GM19023 (cell line): ENCODE measurements at regions not wholly inside any gene's neighbourhood (a gene's known extent, or its start where the extent isn't known, plus 50 kb on each side); places are given as distances from the start of the nearest gene placed in this dataset.

Source experiments
- ATAC-seq: cut with Tn5 transposase; IDR thresholded peaks from one replicate; pipeline ENCODE4 v1.9.1; 2021; ENCODE audit warnings: mild to moderate bottlenecking, moderate library complexity; ENCODE audit not compliant: unreplicated experiment

DNA sequence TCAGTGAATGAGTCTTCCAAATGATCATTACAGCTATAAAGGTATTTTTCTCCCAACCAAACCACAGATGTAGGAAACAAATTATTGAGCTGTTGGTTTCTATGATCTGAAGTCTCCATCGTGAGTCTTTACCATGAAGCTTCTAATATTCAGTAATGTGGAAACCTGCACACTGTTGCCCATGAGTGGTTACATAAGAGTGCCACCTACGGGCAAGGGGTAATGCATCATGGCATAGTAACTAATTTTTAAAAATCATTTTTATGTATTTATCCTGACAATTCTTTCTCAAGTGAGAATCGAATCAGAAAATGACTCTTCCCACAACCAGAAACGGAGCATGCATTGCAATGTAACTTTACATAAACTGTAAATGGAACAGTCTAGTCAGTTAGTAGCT, 282.5 kb upstream of the SMARCA2 start:
- ATAC-seq = no peak

DNA sequence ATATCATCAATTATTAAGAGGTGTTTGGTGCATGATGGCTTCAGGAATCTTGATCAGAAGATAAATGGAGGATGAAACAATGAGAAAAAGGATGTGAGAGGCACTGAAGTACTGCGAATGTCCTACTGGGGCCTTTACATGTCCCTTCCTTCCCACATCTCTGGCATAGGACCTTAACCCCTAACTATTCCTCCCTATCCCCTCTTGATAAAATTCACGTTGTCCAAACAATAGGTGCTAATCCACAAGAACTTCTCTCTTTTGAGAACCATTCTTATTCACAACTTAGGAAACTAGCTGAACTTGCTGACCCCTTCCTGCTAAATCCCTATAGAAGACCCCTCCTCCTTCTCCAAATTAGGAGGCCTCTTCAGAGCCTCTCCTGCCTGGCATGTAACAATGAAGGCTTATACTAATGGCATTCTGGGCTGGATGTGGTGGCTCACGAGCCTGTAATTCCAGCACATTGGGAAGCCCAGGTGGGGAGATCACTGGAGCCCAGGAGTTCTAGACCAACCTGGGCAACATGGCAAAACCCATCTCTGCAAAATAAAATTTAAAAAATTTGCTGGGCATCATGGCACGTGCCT, 276.5 kb upstream of the SMARCA2 start:
- ATAC-seq = no peak

DNA sequence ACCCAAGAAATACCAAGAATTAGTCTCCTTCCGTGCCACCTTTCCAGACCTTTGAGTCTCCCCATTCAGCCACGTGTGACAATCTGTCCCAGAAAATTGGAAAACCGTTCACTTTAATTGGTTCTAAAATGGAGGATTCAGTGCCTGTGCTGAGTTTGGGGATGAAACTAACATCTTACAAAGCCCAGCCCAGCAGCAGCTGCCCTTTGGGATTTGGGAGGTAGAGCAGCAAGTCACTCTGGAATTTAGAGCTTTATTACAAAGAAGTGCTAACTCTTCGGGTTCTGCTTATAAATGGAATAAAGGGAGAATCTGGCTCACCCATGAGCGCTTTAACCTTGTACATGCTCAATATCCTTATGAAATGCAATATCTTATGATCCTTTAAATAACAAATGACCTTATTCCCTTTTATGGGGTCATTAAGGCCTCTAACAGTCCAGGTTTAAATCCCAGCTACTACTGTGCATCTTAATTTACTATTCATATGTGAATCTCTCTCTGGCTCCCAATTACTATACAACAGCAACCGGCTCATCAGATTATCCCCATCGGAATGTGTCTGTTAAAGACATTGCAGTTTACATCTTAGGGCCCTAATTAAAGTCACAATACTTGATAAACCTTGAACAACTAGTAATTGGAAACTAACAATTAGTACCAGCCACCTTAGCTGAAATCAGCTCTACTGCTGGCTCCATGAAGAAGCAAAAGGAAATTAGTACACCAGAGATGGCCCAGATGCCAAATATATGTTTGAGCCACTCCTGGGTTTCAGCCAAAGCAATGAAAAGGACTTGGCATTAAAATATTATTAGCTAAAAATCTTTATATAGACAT, 271.8 kb upstream of the SMARCA2 start:
- no peak for ATAC-seq

DNA sequence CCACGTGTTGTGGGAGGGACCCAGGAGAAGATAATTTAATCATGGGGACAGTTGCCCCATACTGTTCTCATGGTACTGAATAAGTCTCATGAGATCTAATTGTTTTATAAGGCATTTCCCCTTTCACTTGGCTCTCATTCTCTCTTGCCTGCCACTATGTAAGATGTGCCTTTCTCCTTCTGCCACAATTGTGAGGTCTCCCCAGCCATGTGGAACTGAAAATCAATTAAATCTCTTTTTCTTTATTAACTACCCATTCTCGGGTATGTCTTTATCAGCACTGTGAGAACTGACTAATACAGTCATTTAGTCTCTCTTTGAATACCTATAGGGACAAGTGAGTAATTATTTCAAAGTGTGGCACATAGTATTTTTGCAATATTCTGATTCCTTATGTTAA, 269.2 kb upstream of the SMARCA2 start:
- ATAC-seq = no peak

DNA sequence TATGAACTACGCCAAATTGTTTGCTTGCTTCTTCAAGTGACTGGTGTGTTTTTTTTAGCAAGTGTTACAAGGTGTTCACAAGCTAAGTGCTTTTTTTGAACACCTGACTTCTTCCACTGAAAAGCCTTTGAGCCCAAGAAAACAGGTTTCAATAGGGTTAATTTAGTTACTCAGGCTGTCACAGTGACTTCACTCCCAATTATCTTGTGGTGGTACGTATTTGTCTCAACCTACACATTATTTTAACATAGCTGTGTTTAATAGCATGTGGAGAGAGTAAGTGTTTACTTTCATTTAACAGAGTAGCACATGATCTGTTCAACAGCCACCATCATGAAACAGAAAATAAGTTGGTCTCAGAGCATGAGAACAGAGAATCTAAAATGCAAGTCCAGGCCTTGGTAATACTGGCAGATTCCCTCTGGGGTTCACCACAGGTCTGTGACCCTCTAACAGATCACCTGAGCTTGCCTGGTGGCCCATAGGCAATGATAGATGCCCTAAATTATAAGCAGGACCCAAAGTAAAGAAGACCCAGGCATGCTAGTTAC, 267.7 kb upstream of the SMARCA2 start:
- peak; percentile 73 for ATAC-seq

DNA sequence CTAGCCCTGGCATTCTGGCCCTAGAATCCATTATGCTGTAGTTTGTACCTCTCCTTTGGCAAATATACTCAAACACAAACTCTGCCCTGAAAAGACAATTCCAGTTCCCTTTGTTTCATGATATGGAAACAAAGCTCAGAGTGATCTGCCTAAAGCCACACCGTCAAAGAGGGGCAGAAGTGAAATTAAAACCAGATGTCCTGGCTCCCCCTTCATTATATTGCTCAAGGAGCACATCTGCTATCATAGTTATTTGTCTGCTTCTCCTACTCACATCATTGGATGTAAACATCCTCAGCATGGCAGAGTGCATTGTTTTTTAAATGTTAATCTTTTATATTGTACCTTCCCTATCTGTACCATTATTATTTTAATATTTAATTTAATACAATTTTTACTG, 266.7 kb upstream of the SMARCA2 start:
- ATAC-seq = no peak

DNA sequence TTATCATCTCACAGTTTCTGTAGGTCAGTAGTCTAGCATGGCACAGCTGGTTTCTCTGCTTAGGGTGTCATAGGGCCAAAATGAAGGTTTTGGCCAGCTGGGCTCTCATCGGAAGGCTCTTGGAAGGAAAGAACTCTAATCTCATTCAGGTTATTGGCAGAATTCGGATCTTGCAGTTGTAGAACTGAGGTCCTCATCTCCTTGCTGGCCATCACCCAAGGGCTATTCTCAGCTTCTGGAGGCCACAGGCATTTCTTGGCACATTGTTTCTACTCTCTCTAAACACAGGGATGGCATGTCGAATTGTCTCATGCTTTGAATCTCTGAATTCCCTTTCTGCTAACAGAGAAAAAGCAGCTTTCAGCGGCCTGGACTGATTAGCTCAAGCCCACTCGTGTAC, 258.0 kb upstream of the SMARCA2 start:
- no peak for ATAC-seq

DNA sequence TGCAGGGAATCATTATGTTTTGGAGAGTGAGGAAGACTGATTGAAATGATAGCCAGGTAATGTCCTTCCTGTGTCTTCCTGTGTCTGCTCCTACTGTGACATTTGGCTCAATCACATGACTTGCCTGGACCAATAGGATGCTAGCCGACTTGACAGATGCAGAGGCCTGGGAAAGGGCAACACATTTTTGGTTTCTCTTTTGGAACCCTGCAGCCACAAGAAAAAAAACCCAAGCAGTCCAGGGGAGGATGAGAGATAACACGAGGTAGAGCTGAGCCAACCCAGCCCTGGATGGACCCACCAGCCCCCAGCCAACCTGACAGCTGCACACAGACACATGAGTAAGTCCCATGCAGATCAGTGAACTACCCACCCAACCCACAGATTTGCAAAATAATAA, 256.1 kb upstream of the SMARCA2 start:
- peak; percentile 94 for ATAC-seq

DNA sequence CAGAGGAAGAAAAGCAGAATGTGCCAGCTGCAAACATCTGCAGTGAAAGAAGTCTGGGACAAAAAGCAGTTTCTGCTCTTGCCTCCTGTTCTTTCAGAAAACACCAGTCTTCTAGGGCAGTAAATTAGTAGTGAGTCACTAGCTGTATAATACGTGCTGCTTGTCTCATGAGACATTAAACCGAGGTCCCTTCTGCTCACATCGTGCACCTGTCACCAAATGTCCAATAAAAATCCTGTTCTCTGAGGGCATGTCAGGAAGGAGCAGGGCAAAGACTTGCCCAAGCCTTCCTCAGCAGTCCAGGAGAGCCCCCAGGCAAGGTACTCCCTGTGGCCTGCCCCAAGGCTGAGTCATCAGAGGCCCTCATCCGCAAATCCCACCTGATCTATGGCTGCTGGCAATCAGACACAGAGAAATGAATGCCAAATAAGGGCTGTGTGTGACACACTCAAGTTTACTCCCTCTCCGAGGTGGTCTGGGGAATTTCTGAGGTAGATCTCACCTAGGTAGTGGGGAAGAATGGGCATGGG, 255.3 kb upstream of the SMARCA2 start:
- ATAC-seq = no peak

DNA sequence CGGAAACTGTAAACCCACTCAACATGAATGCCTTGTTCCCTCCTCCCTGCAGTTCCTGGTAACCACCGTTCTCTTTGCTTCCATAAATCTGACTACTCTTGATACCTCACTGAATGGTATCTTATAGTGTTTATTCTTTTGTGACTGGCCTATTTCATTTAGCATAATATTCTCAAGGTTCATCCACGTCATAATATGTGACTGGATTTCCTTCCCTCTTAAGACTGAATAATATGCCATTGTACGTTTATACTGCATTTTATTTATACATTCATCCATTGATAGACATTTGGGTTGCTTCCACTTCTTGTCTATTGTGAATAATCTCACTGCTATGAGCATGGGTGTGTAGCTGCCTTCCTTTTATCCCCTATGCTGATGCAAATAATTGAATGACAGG, 253.3 kb upstream of the SMARCA2 start:
- no peak for ATAC-seq

DNA sequence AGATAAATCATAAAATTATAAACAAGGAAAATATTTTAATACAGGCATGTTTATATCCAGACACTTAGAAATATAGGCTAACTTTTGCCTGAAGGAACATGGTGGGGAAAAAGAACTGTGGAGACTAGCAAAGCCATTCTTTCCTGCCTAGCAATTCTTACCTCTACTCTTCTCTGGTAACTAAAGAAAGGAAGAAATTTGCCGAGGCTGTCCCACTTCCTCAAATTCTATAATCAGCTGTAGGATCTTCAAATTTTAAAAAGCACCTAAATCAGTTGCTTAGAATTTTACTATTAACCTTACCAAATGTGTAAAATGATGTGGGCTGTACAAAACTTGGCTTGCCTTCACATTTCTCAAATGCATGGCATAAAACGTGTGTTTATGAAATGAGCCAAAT, 249.1 kb upstream of the SMARCA2 start:
- no peak for ATAC-seq

DNA sequence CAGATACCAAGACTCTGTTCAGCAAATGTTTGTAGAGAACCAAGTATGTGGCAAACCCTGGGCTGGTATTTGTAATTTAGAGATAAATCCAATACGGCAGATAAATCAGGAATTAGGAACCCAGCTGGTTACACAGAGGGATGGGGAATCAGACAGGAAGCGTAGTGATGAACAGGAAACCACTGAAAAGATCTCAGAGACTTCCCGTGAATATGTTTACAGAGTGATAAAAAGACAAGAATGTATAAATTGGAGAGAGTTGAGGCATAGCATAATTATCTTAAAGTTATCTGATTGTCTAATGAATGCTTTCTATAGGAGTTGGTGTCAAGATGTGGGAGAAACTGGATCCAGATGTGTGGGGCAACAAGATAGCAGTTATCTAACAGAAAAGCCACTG, 246.6 kb upstream of the SMARCA2 start:
- ATAC-seq = no peak

DNA sequence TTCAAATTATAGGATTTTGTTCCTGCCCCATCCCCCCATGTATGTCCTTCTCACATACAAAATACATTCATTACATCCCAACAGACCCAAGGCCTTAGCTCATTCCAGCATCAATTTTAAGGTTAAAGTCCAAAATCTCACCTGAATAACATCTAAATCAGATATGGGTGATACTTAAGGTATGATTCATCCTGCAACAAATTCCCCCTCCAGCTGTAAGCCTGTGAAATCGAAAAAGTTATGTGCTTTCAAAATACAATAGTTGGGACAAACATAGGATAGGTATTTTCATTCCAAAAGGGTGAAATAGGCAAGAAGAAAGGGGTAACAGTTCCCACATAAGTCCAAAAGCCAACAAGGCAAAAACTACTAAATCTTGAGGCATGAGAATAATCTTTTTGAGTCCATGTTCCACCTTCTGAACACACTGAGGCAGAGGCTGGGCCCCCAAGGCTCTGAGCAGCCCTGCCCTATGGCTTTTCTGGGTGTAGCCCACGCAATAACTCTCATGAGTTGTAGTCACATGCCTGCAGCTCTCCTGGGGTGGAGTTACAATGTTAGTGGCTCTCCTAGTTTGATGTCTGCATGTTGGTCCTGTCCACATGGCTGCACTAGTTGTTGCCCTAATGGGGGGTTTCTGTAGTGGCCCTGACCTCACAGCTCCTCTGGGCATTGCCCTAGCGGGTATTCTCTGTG, 243.9 kb upstream of the SMARCA2 start:
- no peak for ATAC-seq

DNA sequence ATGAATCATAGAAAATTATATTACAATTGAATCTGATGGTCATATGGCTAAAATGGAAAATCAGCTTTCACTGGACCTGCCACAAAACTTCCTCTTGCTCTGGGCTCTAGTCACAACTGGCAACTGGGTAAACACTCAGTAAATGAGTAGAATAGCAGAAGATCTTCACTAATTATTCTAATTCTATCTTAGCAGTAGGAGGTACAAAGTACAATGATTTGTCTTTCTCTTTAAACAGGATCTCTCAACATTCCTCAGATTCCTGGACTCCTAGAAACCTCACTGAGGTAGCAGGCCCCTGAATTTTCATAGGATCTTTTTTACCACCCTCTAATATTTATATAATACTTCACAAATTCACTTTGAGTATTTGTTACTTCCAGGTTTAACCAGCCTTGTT, 239.9 kb upstream of the SMARCA2 start:
- no peak for ATAC-seq

DNA sequence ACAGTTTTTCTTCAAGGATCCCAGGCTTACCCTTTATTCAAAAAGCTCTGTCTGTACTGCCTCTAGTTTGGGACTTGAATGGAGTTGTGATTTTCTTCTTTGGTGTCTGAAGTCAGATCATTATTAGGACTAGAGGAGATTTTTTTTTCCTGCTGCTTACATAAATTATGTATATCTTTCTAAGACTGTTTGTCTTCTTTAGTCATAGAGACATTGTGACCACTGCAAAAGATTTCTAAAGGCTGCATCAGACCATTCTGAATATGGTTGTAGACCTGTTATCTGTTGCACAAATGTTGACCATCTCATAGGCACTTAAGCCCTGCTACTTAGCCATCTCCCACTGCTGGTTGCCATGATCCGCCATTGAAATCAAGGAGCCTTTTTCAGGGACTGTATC, 238.5 kb upstream of the SMARCA2 start:
- no peak for ATAC-seq

DNA sequence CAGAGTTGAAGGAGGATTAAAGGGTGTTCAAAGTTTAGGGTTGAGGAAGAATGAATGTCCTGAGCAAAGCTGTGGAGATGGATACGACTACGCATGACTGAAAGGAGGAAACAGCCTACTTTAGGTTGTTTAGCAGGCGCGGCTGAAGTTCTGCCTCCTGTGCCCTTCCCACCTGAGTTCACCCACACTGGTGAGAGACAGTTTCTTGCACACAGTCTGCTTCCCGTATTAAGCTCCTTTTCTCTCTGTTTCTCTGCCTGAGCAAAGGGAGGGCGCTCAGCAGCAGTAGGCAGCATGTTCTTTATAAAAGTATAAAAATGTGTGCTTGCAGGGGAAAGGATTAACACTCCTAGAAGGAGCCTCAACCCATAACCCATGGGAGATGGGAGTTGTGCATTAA, 224.0 kb upstream of the SMARCA2 start:
- no peak for ATAC-seq

DNA sequence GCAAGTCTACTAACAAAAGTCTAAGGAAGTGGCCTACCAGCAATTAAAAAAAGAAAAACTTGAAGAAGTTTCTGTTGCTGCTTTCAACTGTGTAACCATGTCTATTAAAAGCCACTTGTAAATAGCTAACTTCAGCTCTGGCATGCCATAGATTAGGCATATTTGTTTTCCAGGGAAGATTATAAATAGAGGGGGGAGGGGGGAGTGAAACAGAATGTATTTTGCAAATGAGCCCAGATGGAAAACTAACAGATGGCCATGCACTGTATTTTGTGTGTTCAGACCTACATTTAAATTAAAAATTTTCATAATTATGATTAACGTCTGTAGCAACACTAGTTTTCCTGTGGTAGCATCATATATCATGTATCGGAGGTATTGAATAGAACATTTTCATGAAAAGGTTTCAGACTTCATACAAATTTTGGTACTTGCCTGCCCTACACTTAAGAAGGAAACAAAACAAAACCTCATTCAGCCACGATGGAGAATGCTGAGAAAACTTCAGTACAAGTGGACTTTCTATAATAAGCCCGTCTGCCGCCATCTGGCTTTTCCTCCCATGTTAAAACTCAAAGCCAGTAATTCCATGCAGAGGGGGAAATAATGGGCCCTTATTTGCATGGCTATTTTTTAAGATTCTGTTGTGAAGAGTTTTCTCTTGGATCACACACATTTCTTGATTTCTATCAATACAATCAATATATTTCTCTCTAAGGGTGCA, 220.4 kb upstream of the SMARCA2 start:
- no peak for ATAC-seq

DNA sequence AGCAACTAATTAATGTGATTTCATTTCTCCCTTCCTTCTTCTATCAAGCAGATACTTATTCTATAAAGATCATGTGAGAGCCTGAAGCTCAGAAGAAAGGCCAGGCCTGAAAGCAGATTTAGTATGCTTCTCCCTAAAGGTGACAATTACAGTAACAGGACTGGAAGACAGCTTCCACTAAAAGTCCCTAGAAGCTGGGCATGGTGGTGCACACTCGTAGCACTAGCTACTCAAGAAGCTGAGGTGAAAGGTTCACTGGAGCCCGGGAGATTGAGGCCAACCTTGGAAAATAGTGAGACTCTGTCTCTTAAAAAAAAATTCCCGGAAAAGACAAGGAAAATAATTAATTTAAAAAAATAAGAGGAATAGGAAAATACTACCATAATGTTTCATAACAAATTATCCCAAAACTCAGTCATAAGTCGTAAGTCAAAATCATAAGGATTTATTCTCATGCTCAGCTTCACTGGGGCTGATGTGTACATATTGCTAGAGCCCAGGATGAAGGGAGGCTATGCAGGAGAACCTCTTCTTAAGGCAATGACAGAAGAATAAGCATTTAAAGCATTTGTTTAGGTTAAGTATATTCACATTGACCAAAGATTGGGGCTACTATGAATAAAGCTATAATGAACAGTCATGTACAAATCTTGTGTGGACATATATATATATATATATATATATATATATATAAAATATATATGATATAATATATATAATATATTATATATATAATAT, 210.8 kb upstream of the SMARCA2 start:
- no peak for ATAC-seq

DNA sequence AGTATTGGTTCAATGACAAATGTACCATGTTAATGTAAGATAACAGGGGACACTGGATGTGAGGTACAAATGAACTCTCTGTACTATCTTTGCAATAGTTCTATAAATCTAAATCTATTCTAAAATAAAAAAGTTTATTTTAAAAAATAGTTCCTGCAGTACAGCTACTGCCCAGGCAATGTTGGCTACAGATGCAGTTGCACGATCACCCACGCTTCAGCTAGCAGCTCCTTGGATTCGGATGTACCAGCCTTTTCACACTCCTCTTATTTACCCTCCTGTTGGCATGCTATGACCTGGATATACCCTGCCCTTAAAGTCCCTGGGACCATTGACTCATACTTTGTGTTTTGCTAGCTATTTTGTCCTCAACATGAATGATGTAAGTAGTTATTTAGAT, 185.4 kb upstream of the SMARCA2 start:
- ATAC-seq = no peak

DNA sequence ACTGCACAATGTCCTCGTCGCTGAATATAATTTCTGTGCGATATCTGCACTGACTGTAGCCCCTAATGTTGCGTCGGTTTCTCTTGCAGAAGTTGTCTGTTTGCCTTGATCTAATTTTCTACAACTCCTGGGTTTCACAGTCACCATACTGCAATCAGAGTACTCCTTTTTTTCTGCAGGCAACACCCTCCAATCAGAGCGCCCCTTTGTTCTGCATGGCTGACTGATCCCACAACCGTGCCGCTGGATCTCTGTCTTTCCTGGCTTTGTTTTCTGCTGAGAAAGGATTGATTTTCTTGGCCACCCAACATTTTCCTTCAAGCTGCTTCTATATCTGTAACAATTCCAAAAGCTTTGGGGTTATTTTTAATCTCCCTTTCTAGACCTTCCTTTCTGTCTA, 182.2 kb upstream of the SMARCA2 start:
- no peak for ATAC-seq
